GM23338 (cell line): ENCODE measurements at regions not wholly inside any gene's neighbourhood (a gene's known extent, or its start where the extent isn't known, plus 50 kb on each side); places are given as distances from the start of the nearest gene placed in this dataset.

Experiments used
- ATAC-seq: fragments of 200-7000 bp; cut with Tn5 transposase; 3 replicates; pipeline ENCODE4 v1.9.1; 2020
- DNase-seq: peaks from one replicate; pipeline ENCODE4 v3.0.0-alpha.2; 2015; ENCODE audit warnings: low spot score
- H2AFZ ChIP-seq: fragments of 200-600 bp; sonication (generic); 2 replicates; pipeline ENCODE4 v1.8.0; 2016; ENCODE audit warnings: antibody characterized with exemption, mild to moderate bottlenecking, moderate library complexity
- H3F3A ChIP-seq: fragments of 200-600 bp; sonication (generic); replicated peaks from 2 replicates; pipeline ENCODE4 v1.8.0; 2017; ENCODE audit warnings: antibody characterized with exemption, mixed run types, low read depth
- H3K27ac ChIP-seq: fragments of 200-600 bp; sonication (generic); 2 replicates; pipeline ENCODE4 v1.6.1; 2016; ENCODE audit warnings: low read depth
- H3K27me3 ChIP-seq: fragments of 200-600 bp; sonication (generic); 2 replicates; pipeline ENCODE4 v1.8.0; 2016; ENCODE audit warnings: mild to moderate bottlenecking, mixed run types, moderate library complexity; ENCODE audit not compliant: insufficient read depth
- H3K36me3 ChIP-seq: fragments of 200-600 bp; sonication (generic); 2 replicates; pipeline ENCODE4 v1.8.0; 2016; ENCODE audit warnings: mild to moderate bottlenecking; ENCODE audit not compliant: insufficient read depth
- H3K4me1 ChIP-seq: fragments of 200-600 bp; sonication (generic); 2 replicates; pipeline ENCODE4 v1.8.0; 2016; ENCODE audit warnings: mild to moderate bottlenecking, moderate library complexity; ENCODE audit not compliant: insufficient read depth
- H3K4me2 ChIP-seq: fragments of 200-600 bp; sonication (generic); 2 replicates; pipeline ENCODE4 v1.7.1; 2017; ENCODE audit warnings: mixed run types
- H3K4me3 ChIP-seq: fragments of 200-600 bp; sonication (generic); 2 replicates; pipeline ENCODE4 v1.6.1; 2016; ENCODE audit warnings: mixed run types
- H3K79me2 ChIP-seq: fragments of 200-600 bp; sonication (generic); replicated peaks from 2 replicates; pipeline ENCODE4 v1.8.0; 2017; ENCODE audit warnings: mild to moderate bottlenecking; ENCODE audit not compliant: insufficient read depth
- H3K9me2 ChIP-seq: fragments of 200-600 bp; sonication (generic); 2 replicates; pipeline ENCODE4 v1.8.0; 2017; ENCODE audit not compliant: insufficient read depth
- H4K20me1 ChIP-seq: fragments of 200-600 bp; sonication (generic); replicated peaks from 2 replicates; pipeline ENCODE4 v1.8.0; 2017; ENCODE audit warnings: mild to moderate bottlenecking; ENCODE audit not compliant: insufficient read depth
- H3K27ac Mint-ChIP-seq: 2 replicates; pipeline ENCODE4 v1.8.0; 2020; ENCODE audit warnings: inconsistent platforms, mild to moderate bottlenecking, moderate library complexity, mixed read lengths
- H3K27me3 Mint-ChIP-seq: 3 replicates; pipeline ENCODE4 v1.8.0; 2022; ENCODE audit warnings: low read depth, mild to moderate bottlenecking, moderate library complexity, mixed read lengths, inconsistent platforms; ENCODE audit not compliant: insufficient read depth, poor library complexity
- H3K36me3 Mint-ChIP-seq: 3 replicates; pipeline ENCODE4 v1.8.0; 2021; ENCODE audit warnings: low read depth, mild to moderate bottlenecking, inconsistent platforms, moderate library complexity, mixed read lengths
- H3K4me1 Mint-ChIP-seq: 3 replicates; pipeline ENCODE4 v1.8.0; 2020; ENCODE audit warnings: mild to moderate bottlenecking, inconsistent platforms, mixed read lengths
- H3K4me3 Mint-ChIP-seq: 3 replicates; pipeline ENCODE4 v1.8.0; 2021; ENCODE audit warnings: moderate library complexity, mild to moderate bottlenecking, inconsistent platforms, mixed read lengths
- H3K9me3 Mint-ChIP-seq: 3 replicates; pipeline ENCODE4 v1.8.0; 2020; ENCODE audit warnings: moderate library complexity, mild to moderate bottlenecking, inconsistent platforms, mixed read lengths
- EZH2 ChIP-seq: fragments of 200-600 bp; sonication (generic); IDR thresholded peaks from one replicate; pipeline ENCODE4 v1.8.0; 2017; ENCODE audit warnings: antibody characterized with exemption, mild to moderate bottlenecking, low read depth; ENCODE audit not compliant: unreplicated experiment
- EZH2phosphoT487 ChIP-seq: fragments of 200-600 bp; sonication (generic); IDR thresholded peaks from one replicate; pipeline ENCODE4 v1.8.1; 2018; ENCODE audit warnings: antibody characterized with exemption; ENCODE audit not compliant: unreplicated experiment
- POLR2AphosphoS5 ChIP-seq: IDR thresholded peaks from 2 replicates; pipeline ENCODE4 v1.6.1; 2016; ENCODE audit warnings: antibody characterized with exemption, low read depth
- STAT1 ChIP-seq: IDR thresholded peaks from one replicate; pipeline ENCODE4 v1.6.1; 2016; ENCODE audit warnings: antibody characterized with exemption; ENCODE audit not compliant: unreplicated experiment
- ZNF114 ChIP-seq: fragments of 250-450 bp; sonication (Bioruptor Pico); IDR thresholded peaks from 2 replicates; pipeline ENCODE4 v1.5.0; 2020; ENCODE audit warnings: mild to moderate bottlenecking, moderate library complexity
- ZNF331 ChIP-seq: fragments of 250-450 bp; sonication (Bioruptor Pico); IDR thresholded peaks from 2 replicates; pipeline ENCODE4 v1.5.0; 2020; ENCODE audit warnings: low read depth, mild to moderate bottlenecking, moderate library complexity
- TF ChIP-seq, protein P1 (sequence below): fragments of 250-450 bp; sonication (Bioruptor Pico); IDR thresholded peaks from 2 replicates; pipeline ENCODE4 v1.5.0; 2020; ENCODE audit warnings: mild to moderate bottlenecking, moderate library complexity
- TF ChIP-seq, protein P2 (sequence below), 2 experiments: fragments of 200-600 bp in 1 of 2; sonication (generic) in 1 of 2; conservative IDR thresholded peaks; 2 replicates each; pipeline versions ENCODE4 v1.5.1 to v1.6.1; 2016 to 2017; ENCODE audit warnings: antibody characterized with exemption in 2 of 2, low read depth in 2 of 2, mild to moderate bottlenecking in 2 of 2, moderate library complexity in 1 of 2
- TF ChIP-seq, protein P3 (sequence below): IDR thresholded peaks from 2 replicates; pipeline ENCODE4 v1.6.1; 2016; ENCODE audit warnings: antibody characterized with exemption

DNA sequence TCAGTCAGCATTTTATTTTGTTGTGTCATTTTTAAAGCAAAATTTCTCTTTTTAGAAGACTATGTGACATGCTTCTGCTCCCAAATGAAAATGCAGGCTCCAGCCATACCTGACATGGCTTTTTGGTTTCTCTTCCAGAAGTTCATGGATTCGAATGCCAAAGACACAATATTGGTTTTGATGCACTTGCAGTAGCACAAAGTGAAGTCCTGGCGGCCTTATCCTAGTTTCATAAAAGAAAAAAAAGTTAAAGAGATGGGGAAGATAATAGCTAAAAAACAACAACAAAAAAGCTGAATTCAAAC is 62.7 kb downstream of the NR2F2 start (continued):
- TF ChIP-seq, protein P1, sequence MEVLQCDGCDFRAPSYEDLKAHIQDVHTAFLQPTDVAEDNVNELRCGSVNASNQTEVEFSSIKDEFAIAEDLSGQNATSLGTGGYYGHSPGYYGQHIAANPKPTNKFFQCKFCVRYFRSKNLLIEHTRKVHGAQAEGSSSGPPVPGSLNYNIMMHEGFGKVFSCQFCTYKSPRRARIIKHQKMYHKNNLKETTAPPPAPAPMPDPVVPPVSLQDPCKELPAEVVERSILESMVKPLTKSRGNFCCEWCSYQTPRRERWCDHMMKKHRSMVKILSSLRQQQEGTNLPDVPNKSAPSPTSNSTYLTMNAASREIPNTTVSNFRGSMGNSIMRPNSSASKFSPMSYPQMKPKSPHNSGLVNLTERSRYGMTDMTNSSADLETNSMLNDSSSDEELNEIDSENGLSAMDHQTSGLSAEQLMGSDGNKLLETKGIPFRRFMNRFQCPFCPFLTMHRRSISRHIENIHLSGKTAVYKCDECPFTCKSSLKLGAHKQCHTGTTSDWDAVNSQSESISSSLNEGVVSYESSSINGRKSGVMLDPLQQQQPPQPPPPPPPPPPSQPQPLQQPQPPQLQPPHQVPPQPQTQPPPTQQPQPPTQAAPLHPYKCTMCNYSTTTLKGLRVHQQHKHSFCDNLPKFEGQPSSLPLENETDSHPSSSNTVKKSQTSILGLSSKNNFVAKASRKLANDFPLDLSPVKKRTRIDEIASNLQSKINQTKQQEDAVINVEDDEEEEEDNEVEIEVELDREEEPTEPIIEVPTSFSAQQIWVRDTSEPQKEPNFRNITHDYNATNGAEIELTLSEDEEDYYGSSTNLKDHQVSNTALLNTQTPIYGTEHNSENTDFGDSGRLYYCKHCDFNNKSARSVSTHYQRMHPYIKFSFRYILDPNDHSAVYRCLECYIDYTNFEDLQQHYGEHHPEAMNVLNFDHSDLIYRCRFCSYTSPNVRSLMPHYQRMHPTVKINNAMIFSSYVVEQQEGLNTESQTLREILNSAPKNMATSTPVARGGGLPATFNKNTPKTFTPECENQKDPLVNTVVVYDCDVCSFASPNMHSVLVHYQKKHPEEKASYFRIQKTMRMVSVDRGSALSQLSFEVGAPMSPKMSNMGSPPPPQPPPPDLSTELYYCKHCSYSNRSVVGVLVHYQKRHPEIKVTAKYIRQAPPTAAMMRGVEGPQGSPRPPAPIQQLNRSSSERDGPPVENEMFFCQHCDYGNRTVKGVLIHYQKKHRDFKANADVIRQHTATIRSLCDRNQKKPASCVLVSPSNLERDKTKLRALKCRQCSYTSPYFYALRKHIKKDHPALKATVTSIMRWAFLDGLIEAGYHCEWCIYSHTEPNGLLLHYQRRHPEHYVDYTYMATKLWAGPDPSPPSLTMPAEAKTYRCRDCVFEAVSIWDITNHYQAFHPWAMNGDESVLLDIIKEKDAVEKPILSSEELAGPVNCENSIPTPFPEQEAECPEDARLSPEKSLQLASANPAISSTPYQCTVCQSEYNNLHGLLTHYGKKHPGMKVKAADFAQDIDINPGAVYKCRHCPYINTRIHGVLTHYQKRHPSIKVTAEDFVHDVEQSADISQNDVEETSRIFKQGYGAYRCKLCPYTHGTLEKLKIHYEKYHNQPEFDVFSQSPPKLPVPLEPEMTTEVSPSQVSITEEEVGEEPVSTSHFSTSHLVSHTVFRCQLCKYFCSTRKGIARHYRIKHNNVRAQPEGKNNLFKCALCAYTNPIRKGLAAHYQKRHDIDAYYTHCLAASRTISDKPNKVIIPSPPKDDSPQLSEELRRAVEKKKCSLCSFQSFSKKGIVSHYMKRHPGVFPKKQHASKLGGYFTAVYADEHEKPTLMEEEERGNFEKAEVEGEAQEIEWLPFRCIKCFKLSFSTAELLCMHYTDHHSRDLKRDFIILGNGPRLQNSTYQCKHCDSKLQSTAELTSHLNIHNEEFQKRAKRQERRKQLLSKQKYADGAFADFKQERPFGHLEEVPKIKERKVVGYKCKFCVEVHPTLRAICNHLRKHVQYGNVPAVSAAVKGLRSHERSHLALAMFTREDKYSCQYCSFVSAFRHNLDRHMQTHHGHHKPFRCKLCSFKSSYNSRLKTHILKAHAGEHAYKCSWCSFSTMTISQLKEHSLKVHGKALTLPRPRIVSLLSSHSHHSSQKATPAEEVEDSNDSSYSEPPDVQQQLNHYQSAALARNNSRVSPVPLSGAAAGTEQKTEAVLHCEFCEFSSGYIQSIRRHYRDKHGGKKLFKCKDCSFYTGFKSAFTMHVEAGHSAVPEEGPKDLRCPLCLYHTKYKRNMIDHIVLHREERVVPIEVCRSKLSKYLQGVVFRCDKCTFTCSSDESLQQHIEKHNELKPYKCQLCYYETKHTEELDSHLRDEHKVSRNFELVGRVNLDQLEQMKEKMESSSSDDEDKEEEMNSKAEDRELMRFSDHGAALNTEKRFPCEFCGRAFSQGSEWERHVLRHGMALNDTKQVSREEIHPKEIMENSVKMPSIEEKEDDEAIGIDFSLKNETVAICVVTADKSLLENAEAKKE = no peak
- TF ChIP-seq POLR2AphosphoS5 = no peak
- TF ChIP-seq EZH2 = no peak
- TF ChIP-seq STAT1 = no peak

DNA sequence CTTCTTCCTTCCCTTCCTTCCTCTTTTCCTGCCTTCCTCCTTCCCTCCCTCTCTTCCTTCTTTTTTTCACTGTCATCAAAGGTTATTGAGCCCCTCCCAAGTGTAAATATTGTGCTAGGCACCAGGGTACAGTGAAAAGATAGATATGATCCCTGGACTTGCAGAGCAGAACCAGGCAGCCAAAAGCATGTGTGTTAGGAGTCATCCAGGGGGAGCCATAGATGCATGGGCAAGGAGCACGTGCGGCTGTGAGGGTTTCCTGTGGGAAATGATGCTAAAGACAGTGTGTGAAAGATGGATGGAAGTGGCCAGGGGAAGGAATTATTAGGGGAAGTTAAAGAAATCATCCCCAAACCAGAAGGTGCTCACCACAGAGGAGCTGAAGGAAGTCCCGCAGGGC is 65.2 kb downstream of the NR2F2 start:
- no peaks in the 10 kb centered on the region for H3K9me2 ChIP-seq
- Mint-ChIP-seq H3K9me3 (no peaks in the 10 kb centered on the region), H3K27me3 (peaks cover 6% of the 10 kb centered on the region), H3K4me1 (peaks cover 17% of the 10 kb centered on the region), H3K27ac (no peak overlapping the region), H3K4me3 (no peak overlapping the region), H3K36me3 (no peaks in the 10 kb centered on the region)
- DNase-seq (no peak), ATAC-seq (no peak)
- H3F3A ChIP-seq = no peaks in the 10 kb centered on the region
- H4K20me1 ChIP-seq = no peaks in the 10 kb centered on the region
- no peak overlapping the region for H3K4me3 ChIP-seq
- TF ChIP-seq, protein P2, sequence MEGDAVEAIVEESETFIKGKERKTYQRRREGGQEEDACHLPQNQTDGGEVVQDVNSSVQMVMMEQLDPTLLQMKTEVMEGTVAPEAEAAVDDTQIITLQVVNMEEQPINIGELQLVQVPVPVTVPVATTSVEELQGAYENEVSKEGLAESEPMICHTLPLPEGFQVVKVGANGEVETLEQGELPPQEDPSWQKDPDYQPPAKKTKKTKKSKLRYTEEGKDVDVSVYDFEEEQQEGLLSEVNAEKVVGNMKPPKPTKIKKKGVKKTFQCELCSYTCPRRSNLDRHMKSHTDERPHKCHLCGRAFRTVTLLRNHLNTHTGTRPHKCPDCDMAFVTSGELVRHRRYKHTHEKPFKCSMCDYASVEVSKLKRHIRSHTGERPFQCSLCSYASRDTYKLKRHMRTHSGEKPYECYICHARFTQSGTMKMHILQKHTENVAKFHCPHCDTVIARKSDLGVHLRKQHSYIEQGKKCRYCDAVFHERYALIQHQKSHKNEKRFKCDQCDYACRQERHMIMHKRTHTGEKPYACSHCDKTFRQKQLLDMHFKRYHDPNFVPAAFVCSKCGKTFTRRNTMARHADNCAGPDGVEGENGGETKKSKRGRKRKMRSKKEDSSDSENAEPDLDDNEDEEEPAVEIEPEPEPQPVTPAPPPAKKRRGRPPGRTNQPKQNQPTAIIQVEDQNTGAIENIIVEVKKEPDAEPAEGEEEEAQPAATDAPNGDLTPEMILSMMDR (conservative IDR thresholded peaks at IDR 0.05; ENCODE audit: low read depth in 2 of 2) = peak in 1 of 2 experiments; percentile 42; a peak in 2 of 4 replicates
- TF ChIP-seq ZNF114 (no peak), EZH2phosphoT487 (no peak), ZNF331 (CRISPR knock-in tag) (no peak)
- TF ChIP-seq, protein P3, sequence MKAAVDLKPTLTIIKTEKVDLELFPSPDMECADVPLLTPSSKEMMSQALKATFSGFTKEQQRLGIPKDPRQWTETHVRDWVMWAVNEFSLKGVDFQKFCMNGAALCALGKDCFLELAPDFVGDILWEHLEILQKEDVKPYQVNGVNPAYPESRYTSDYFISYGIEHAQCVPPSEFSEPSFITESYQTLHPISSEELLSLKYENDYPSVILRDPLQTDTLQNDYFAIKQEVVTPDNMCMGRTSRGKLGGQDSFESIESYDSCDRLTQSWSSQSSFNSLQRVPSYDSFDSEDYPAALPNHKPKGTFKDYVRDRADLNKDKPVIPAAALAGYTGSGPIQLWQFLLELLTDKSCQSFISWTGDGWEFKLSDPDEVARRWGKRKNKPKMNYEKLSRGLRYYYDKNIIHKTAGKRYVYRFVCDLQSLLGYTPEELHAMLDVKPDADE = no peak
- H3K36me3 ChIP-seq = no peaks in the 10 kb centered on the region
- H3K79me2 ChIP-seq = no peaks in the 10 kb centered on the region
- H3K27me3 ChIP-seq = peaks cover 34% of the 10 kb centered on the region
- no peak overlapping the region for H2AFZ ChIP-seq
- no peak overlapping the region for H3K4me2 ChIP-seq
- peaks cover 14% of the 10 kb centered on the region; the same call in 1 of the 2 replicates for H3K4me1 ChIP-seq
- no peak overlapping the region for H3K27ac ChIP-seq
